GM19468 (cell line): ENCODE measurements at regions not wholly inside any gene's neighbourhood (a gene's known extent, or its start where the extent isn't known, plus 50 kb on each side); places are given as distances from the start of the nearest gene placed in this dataset.

ENCODE experiments used
- ATAC-seq: cut with Tn5 transposase; IDR thresholded peaks from one replicate; pipeline ENCODE4 v1.9.1; 2021; ENCODE audit warnings: mild to moderate bottlenecking, moderate library complexity, moderate number of reproducible peaks; ENCODE audit not compliant: unreplicated experiment; ENCODE audit errors: extremely low read depth

DNA sequence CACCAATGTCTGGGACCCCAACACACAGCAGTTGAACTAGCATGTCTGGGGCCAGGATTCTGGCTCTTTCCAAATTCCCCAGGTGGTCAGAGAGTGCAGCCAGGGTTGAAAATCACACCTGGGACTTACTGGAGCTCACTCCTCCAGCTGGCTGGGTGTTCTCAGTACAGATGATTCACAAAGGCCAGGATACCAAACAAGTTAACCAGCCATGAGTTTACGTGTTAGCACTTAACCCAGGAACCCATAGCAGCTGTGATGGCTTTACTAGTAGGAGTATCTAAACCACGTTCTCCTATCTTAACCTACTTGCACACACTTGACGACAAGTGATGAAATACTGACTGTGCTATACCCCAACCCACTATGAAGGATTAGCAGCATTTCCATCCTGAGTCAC lies 222.8 kb downstream of the FBXO15 start:
- no peak for ATAC-seq

DNA sequence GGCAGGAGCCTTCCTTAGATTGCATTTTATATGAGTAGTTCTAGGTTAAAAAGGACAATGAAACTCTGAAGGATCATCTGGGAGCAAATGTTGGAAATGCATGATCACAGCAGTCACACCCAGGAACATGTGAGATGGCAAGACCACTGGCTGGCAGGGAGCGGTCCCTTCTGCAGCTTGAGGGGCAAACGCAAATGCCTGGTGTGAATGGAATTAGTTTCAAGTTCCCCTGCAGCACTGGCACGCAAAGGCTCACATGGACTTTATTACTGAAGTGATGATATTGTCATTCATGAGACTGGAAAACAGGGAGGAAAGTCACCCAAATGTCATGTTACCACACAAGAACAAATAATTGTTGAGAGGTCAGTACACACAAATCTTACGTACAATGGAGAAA lies 223.3 kb downstream of the FBXO15 start:
- ATAC-seq: no peak

DNA sequence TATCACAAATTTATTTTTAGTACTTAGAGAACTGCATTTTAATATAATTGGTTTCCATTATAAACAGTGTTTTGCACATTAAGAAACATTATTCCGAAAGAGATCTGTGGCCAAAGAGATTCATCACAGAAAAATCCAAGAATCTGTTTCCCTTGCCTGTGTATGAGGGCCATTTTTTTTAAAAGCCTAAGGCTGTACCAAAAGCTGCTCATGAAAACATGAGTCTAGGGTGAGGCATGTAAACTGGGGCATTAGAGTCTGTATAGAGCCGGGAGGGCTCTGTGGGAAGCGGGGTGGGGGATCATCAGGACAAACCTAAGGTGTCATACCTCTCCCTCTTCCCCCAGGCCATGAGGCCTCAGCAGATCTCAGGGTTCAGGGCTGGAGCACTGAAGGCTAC lies 223.8 kb downstream of the FBXO15 start:
- ATAC-seq: no peak

DNA sequence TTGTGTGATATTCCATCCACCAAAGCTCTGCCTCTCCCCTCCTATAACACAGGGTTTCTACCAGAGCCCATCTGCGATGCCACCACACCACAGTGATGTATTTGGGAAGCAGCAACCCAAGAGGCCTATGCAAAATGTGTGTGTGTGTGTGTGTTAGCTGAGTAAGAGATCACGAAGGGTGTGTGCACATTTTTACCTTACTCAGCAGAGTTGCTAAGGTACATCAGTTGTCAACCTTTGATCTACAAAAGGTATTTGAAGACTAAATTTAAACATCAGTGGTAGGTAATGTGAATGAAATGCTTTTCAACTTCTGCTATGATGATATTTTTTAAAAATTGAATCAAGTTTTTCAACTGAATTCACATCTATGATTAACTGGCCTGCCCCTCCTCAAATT lies 227.6 kb downstream of the FBXO15 start:
- no peak for ATAC-seq

DNA sequence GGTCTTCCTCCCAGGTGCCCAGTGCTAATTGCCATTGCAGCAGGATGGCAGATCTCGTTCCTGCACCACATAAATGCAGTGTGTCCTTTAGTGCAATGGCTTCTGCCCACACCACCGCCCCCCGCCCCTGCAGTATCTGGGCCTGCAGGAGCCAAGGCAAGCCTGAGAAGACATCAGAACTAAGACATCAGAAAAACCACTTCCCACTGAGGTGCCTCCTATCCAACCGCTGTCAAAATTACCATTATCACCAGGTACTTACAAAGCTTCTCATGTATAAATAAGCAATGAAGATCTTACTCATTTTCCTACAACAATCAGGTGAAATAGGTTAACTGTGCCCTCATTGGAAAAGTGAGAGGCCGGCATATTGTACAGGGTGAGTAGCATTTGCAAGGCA lies 228.8 kb downstream of the FBXO15 start:
- ATAC-seq: no peak

DNA sequence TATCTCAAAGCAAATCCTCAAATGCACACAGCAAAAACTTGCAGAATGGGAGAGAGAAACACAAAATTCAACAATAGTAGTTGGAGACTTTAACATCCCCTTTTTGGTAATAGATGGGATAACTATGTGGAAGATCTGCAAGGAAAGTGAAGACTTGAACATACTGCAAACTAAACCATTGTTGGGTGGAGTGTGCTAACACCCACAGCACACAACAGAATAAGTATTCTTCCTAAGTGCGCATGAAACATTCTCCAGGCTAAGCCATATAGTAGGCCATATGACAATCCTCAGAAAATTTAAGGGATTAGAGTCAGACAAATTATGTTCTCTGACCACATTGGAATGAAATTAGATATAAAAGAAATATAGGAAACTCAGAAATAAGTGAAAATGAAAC lies 230.6 kb downstream of the FBXO15 start:
- ATAC-seq: no peak

DNA sequence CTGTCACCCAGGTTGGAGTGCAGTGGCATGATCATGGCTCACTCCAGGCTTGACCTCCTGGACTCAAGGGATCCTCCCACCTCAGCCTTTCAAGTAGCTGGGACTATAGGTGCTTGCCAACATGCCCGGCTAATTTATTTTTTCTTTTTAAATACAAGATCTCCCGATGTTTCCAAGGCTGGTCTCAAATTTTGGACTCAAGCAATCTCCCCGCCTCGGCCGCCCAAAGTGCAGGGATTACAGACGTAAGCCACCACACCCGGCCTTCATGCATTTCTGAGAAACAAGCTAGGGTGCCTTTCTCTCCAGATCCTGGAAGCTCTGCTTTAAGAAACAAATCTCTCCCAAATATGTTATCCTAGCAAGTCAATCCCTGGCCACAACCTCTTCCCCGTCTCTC lies 234.1 kb downstream of the FBXO15 start:
- no peak for ATAC-seq

DNA sequence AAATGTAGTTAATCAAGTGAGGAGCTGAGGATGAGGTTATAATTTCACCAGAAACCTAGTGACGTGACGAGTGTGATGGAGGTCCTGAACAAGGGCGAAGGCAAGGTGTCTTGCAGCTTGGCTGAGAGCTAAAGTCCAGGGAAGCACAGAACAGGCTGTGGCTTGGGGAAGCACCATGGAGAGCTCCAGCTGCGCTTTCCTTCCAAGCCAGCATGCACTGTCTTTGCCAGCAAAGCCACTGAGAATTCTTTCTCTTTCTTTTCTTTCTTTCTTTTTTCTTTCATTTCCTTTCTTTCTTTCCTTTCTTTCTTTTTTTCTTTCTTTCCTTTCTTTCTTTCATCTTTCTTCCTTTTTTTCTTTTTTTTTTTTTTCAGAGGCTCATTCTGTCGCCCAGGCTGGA lies 239.3 kb downstream of the FBXO15 start:
- no peak for ATAC-seq

DNA sequence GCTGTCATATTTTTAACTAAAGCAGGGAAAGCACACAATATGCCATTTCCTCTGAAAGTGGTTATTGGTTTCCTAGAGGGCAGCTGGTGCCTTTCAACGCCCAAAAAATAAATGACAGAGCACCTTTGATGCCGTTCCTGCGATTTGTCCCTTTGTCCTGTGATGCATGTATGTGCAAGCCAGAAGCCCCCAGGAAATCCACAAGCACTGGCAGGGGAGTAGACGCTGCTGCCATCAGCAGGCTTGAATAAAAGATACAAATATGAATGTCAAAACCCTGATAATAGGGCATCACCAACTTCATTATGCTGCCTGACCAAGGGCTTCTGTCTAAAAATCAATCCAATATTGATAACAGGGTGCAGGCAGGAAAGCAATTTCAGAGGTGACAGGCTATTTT lies 246.1 kb downstream of the FBXO15 start:
- no peak for ATAC-seq

DNA sequence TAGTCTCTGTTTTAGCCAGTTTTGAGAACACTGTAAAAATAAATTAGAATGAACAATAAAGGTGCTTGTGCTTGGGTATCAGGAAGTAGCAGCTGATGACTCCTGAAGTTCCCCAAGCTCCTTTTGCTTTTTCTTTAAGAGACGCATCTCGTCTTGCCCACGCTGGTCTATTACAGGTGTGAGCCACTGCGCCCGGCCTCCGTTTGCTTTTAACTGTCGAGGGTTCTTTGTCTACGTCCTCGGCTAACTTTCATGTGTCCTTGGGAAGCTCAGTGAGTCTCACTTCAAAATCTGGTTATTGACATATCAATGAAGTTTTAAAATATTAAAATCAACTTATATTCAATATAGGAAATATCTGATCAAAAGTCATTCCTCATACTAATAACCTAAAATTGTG lies 246.5 kb downstream of the FBXO15 start:
- ATAC-seq: no peak

DNA sequence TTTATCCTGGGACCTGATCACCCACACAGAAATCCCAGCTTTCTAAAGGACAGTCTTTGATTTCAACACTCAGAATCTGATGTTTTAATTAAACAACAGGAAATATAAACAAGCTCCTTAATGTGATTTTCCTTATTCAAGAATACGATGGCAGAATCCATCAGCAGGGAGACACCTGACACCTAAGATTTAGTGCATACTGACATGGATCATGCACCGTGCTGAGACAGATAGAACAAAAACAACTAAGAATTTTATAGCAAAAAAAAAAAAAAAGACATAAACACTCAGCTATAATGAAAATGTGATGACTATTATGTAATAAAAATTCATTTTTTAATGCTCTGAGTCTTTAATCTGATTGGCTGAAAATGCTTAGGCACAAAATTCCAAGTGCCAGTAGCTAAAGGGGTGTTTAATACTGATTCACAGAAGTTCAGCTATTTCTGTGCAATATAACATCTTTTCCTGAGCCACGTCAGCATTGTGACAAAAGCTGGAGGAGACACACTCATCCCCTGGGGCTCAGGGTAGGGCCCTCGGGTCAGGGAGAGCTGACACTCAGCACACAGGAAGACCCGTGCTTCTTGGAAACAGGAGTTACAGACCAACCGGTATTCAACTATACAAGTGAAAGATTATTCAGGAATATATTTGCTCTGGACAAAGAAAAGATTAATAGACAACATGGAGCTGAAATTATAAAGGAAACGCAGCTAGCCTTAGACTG lies 247.4 kb downstream of the FBXO15 start:
- ATAC-seq: no peak

DNA sequence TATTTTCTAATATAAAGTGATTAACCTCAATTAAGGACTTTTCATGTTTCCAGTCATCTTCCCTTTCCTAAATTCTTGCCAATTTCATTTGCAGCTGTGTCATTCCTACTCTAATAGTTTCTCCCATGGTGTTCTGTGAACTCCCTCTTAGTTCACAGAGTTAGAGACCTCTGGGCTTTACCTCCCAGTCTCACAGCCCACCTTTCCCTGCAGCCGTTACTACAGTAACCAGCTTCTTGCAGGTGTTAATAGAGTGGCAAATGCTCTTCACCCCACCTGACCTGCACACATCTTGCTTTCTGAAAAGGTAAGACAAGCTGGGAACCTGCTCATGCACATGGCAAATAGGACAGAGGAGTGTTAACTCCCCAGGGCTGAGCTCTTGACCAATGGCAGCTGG lies 250.1 kb downstream of the FBXO15 start:
- no peak for ATAC-seq

DNA sequence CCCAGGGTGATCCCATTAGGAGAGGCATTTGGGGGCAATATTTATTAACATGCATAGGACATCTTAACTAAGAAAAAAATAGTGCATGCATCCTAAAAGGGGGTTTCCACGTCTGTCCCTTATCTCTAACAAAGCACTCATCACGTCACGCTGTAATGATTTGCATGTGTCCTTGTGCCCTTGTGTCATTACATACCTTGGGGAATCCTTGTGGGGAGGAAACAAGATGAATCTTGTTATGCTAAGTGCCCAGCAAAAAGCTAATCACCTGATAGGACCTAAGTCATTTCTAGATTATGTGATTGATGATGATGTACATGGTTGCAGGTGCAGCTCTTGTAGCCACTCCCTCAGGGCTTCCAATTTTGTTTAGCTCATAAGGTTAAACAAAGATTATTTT lies 250.9 kb downstream of the FBXO15 start:
- no peak for ATAC-seq

DNA sequence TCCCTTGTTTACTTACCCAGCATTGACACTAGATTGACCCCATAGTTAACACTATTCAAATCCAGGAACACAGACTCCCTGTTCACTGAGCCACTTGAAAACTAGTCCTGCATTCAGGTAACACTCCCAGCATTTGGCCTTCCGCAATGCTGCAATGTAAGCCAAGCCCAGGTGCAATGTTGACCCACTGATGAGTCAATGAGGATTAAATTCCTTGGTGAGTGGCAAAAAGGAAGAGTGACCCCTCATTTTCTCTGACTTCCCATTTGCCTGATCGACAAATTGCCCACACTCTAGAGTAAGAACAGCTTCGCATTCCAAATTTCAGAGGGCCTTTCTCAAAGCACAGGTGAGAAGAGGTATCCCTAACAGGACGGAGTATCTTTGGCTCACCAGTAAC lies 251.9 kb downstream of the FBXO15 start:
- no peak for ATAC-seq

DNA sequence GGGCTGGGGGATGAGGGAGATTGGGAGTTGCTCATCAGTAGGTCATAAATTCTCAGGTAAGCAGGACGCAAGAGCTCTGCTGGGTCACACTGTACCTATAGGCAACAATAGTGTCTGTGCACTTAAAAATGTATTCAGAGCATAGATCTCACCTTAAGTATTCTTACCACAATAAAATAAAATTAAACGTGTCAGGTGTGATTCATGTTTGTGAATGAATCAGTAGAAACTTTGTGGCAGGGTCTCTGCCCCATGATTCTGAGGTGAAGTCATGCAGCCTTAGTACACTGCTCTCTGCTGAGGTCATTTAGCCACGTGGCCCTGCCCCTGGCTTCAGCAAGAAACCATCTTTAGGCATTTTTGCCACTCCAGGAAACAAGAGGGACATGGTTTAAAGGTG lies 253.8 kb downstream of the FBXO15 start:
- no peak for ATAC-seq

DNA sequence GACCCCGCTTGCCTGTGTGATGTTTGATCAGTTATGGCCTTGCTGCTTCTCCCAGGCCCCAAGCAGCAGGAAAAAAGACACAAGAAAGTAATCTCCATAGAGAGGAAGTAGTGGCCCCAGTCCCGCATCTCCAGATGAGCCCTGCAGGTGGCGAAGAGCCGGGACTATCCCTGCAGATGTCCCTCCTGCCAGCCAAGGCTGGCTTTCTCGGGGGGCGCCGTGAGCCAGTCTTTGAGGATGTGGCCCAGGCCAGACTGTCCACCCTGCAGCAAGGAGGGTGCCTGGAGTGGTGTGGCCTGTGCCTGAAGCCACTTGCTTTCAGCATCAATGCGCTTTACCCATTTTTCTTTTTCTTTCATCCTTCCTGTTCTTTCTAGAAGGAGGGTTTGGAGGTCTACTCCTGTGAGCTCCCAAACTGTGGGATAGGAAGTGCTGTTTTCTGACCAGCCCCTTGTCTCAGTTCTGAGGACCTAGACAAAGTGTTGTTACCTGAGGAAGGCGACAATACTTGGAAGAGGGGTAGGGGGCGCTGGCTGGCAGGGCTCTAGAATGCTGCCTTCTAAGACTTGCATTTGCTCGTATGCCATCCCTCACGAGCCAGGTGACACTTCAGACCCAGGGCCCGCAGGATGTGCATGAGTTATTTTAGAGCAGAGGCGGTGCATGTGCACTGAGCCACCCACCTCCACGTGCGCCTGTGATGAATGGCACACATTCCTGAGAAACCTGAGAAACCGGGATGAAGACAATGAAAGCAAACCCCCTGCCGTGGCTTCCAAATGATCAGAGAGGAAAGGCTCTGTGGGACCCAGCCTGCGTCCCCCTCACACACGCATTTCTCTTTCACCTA lies 255.8 kb downstream of the FBXO15 start:
- no peak for ATAC-seq

DNA sequence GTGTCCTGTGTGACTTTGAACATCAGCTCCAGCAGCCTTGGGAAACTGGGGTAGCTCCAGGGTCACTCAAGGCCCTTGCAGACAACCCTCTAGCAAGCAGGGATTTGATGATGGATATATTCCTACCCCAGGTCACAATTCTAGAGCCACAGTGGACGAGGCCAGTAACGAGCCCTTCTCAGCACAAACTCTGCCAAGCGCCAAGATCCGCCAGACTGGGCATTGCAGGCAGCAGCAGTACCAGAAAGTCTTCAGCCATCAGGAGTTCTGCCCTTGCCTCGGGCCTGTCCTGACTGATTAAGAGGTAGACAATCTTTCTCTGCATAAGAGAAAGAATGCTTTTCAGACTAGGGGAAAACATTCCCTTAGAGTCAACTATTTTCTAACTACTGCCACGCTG lies 259.1 kb downstream of the FBXO15 start:
- no peak for ATAC-seq

DNA sequence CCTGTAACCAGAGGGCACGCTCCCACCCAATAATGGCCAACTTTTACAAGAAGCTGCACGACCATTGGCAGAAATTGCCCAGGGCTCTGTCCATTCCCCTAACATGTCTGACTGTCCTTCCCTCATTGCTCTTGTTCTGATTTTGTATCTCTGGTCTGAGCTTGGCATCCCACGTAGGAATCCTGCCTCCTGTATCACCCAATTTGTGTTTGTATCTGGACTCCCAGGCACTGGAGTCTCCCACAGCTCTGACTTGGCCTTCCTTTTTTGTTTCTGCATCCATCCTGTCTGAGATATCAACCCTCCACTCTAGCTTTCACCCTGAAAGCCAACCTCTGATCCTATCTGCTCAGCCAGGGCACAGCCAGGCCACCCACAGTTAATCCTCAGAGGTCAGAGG lies 259.8 kb downstream of the FBXO15 start:
- no peak for ATAC-seq

DNA sequence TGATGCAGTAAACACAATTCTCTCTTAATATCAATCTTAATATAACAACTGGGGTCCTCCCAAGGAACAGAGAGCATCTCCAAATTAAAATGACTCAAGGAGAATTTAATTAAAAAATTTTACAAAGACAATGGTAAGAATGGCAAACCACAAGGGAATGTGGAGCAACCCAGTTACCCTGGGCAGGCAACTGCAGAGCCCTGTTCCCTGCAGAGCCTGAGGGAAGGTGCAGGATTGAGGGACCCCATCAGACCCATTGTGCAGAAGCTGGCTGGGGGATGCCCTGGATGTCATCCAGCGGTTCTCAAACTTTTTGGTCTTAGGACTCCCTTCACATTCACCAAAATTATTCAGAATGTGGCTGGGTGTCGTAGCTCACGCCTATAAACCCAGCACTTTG lies 262.8 kb downstream of the FBXO15 start:
- ATAC-seq: no peak

DNA sequence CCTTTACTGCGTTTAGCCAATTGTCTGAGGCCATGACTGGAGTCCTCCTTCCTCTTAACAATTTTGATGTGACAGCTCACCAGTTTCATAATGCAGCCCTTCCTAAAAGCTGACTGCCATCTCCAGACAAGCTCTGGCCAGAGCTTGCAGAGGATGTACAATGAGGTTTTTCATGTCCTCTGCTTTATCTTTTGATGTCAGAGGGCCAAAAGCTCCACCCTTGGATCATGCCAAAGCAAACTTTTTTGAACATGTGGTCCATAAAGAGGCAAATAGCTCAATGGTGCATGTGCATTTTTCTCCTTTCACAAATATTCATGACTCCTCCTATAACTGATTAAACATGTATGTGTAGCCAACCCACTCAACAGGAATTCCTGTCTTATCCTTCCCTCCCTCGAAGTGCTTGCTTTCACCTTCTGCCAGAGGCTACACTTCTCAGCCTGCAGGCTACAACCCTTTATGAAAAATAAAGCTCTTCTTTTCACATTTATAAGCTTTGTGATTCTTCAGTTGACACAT lies 266.2 kb downstream of the FBXO15 start:
- ATAC-seq: no peak

DNA sequence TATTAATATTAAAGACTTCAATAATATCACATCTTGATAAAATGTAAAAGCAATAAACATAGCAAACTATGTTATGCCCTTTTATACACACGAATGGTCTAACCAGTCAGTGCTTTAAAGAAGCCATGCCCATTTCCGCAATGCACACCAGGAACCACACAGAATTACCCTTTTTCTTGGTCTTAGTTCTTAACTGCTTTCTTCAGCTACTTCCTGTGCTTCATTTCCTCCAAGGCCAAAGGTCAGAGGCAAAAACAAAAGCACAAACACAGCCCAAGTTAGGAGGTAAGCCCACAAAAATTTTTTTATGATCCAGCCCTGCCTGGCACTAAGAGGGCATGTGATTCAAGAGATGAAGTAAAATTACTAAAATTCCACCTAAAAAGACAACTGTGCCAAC lies 267.2 kb downstream of the FBXO15 start:
- ATAC-seq: no peak

DNA sequence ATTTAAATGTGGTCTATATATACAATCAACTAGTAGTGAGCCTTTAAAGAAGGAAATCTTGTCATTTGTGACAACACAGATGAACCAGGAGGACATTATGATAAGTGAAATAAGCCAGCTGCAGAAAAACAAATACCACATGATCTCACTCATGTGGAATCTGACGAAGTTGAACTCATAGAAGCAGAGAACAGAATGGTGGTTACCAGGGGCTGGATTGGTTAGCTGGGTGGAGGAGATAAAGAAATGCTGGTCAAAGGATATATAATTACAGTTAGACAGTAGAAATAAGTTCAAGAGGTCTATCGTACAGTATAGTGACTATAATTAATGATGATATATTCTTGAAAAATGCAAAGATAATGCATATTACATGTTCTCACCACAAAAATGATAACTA lies 267.9 kb downstream of the FBXO15 start:
- ATAC-seq: no peak
